K562 (cell line): ENCODE measurements at regions not wholly inside any gene's neighbourhood (a gene's known extent, or its start where the extent isn't known, plus 50 kb on each side); places are given as distances from the start of the nearest gene placed in this dataset.

Experiments
- ZNF695 ChIP-seq: fragments of 450-650 bp; formaldehyde crosslinking; IDR thresholded peaks from 2 replicates; pipeline ENCODE4 v1.4.0; 2020; ENCODE audit warnings: mild to moderate bottlenecking, moderate library complexity
- TF ChIP-seq, protein P1 (sequence below): fragments of 450-650 bp; IDR thresholded peaks from 2 replicates; pipeline ENCODE4 v1.7.1; 2018; ENCODE audit warnings: mild to moderate bottlenecking, low read depth; ENCODE audit not compliant: partially characterized antibody
- TF ChIP-seq, protein P2 (sequence below): fragments of 450-650 bp; IDR thresholded peaks from 2 replicates; pipeline ENCODE4 v1.6.1; 2016; ENCODE audit warnings: mild to moderate bottlenecking, moderate library complexity
- TF ChIP-seq, protein P3 (sequence below): sonication (generic); formaldehyde crosslinking; IDR thresholded peaks from 2 replicates; pipeline ENCODE4 v1.8.0; 2022; ENCODE audit warnings: mild to moderate bottlenecking, missing genetic modification reagents

DNA sequence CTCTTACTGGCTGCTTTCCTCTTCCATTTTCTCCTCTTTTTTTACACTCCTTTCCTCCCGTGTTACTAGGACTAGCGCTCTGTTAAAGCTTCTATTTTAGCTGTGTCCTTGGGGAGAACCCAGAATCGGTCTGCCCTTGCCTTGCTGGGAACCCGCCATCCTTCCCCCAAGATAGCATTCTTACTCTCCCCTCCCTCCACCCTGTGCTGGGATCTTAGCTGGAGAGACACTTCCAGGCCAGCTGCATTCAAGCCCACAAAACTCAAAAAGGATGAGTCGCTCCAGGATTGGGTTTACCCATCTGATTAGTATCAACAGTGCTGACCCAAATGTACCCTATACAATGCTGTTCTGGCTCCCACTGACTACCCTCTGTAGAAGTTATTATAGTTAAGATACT is 200.5 kb upstream of the ASIC2 start (continued):
- TF ChIP-seq, protein P1, sequence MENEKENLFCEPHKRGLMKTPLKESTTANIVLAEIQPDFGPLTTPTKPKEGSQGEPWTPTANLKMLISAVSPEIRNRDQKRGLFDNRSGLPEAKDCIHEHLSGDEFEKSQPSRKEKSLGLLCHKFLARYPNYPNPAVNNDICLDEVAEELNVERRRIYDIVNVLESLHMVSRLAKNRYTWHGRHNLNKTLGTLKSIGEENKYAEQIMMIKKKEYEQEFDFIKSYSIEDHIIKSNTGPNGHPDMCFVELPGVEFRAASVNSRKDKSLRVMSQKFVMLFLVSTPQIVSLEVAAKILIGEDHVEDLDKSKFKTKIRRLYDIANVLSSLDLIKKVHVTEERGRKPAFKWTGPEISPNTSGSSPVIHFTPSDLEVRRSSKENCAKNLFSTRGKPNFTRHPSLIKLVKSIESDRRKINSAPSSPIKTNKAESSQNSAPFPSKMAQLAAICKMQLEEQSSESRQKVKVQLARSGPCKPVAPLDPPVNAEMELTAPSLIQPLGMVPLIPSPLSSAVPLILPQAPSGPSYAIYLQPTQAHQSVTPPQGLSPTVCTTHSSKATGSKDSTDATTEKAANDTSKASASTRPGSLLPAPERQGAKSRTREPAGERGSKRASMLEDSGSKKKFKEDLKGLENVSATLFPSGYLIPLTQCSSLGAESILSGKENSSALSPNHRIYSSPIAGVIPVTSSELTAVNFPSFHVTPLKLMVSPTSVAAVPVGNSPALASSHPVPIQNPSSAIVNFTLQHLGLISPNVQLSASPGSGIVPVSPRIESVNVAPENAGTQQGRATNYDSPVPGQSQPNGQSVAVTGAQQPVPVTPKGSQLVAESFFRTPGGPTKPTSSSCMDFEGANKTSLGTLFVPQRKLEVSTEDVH = no peak
- TF ChIP-seq ZNF695 (CRISPR knock-in tag) = no peak
- TF ChIP-seq, protein P2, sequence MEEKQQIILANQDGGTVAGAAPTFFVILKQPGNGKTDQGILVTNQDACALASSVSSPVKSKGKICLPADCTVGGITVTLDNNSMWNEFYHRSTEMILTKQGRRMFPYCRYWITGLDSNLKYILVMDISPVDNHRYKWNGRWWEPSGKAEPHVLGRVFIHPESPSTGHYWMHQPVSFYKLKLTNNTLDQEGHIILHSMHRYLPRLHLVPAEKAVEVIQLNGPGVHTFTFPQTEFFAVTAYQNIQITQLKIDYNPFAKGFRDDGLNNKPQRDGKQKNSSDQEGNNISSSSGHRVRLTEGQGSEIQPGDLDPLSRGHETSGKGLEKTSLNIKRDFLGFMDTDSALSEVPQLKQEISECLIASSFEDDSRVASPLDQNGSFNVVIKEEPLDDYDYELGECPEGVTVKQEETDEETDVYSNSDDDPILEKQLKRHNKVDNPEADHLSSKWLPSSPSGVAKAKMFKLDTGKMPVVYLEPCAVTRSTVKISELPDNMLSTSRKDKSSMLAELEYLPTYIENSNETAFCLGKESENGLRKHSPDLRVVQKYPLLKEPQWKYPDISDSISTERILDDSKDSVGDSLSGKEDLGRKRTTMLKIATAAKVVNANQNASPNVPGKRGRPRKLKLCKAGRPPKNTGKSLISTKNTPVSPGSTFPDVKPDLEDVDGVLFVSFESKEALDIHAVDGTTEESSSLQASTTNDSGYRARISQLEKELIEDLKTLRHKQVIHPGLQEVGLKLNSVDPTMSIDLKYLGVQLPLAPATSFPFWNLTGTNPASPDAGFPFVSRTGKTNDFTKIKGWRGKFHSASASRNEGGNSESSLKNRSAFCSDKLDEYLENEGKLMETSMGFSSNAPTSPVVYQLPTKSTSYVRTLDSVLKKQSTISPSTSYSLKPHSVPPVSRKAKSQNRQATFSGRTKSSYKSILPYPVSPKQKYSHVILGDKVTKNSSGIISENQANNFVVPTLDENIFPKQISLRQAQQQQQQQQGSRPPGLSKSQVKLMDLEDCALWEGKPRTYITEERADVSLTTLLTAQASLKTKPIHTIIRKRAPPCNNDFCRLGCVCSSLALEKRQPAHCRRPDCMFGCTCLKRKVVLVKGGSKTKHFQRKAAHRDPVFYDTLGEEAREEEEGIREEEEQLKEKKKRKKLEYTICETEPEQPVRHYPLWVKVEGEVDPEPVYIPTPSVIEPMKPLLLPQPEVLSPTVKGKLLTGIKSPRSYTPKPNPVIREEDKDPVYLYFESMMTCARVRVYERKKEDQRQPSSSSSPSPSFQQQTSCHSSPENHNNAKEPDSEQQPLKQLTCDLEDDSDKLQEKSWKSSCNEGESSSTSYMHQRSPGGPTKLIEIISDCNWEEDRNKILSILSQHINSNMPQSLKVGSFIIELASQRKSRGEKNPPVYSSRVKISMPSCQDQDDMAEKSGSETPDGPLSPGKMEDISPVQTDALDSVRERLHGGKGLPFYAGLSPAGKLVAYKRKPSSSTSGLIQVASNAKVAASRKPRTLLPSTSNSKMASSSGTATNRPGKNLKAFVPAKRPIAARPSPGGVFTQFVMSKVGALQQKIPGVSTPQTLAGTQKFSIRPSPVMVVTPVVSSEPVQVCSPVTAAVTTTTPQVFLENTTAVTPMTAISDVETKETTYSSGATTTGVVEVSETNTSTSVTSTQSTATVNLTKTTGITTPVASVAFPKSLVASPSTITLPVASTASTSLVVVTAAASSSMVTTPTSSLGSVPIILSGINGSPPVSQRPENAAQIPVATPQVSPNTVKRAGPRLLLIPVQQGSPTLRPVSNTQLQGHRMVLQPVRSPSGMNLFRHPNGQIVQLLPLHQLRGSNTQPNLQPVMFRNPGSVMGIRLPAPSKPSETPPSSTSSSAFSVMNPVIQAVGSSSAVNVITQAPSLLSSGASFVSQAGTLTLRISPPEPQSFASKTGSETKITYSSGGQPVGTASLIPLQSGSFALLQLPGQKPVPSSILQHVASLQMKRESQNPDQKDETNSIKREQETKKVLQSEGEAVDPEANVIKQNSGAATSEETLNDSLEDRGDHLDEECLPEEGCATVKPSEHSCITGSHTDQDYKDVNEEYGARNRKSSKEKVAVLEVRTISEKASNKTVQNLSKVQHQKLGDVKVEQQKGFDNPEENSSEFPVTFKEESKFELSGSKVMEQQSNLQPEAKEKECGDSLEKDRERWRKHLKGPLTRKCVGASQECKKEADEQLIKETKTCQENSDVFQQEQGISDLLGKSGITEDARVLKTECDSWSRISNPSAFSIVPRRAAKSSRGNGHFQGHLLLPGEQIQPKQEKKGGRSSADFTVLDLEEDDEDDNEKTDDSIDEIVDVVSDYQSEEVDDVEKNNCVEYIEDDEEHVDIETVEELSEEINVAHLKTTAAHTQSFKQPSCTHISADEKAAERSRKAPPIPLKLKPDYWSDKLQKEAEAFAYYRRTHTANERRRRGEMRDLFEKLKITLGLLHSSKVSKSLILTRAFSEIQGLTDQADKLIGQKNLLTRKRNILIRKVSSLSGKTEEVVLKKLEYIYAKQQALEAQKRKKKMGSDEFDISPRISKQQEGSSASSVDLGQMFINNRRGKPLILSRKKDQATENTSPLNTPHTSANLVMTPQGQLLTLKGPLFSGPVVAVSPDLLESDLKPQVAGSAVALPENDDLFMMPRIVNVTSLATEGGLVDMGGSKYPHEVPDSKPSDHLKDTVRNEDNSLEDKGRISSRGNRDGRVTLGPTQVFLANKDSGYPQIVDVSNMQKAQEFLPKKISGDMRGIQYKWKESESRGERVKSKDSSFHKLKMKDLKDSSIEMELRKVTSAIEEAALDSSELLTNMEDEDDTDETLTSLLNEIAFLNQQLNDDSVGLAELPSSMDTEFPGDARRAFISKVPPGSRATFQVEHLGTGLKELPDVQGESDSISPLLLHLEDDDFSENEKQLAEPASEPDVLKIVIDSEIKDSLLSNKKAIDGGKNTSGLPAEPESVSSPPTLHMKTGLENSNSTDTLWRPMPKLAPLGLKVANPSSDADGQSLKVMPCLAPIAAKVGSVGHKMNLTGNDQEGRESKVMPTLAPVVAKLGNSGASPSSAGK = no peak
- TF ChIP-seq, protein P3, sequence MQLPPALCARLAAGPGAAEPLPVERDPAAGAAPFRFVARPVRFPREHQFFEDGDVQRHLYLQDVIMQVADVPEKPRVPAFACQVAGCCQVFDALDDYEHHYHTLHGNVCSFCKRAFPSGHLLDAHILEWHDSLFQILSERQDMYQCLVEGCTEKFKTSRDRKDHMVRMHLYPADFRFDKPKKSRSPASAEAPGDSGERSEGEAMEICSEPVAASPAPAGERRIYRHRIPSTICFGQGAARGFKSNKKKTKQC (CRISPR knock-in tag) = no peak
